ENCODE measurements at regions not wholly inside any gene's neighbourhood (a gene's known extent, or its start where the extent isn't known, plus 50 kb on each side); places are given as distances from the start of the nearest gene placed in this dataset.

DNA sequence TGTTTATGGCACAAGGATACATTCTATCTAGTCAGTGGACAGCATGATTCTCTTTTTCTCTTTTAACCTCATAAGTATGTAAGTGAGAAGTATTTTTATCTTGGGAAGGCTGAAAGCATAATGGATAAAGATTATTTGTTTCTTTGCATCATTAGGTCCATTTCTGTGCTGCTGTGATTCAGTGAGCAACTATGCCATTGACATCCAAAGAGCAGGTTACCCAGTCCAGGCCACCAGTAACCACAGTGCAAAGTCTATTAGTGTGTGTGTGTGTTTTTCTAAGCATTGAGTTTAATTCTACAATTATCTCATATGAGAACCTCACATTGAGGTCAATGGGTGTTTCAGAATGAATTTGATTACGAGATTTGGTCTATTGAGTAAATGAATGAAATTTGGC, 158.8 kb upstream of the DACH1 start:
- POLR2A ChIA-PET, result no interaction called here
- 58% methylated on average over 1 of the region's 1 CpG for WGBS (ENCODE audit: low lambda C conversion rate)

More for the DNA sequence above, 158.8 kb upstream of the DACH1 start:
- CTCF ChIA-PET, result no interaction called here
- Histone ChIP-seq H4K20me1 (ENCODE audit: insufficient read depth) (no peaks in the 10 kb centered on the region), H3K4me2 (no peak overlapping the region), H3F3A (replicated peaks; ENCODE audit: insufficient read depth) (no peaks in the 10 kb centered on the region), H3K9me2 (no peaks in the 10 kb centered on the region), H3K36me3 (replicated peaks in 1 of 2; ENCODE audit: control insufficient read depth in 1 of 2, insufficient read depth in 2 of 2, low read length in 1 of 2) (no peaks in the 10 kb centered on the region), H3K4me1 (ENCODE audit: control insufficient read depth in 1 of 2, insufficient read depth in 2 of 2, low read depth in 1 of 2, low read length in 1 of 2) (no peaks in the 10 kb centered on the region), H3K9ac (no peak overlapping the region), H3K27ac (ENCODE audit: low read depth in 2 of 2, low read length in 1 of 2) (no peak overlapping the region), H3K4me3 (ENCODE audit: low read depth in 2 of 2, low read length in 1 of 2) (no peak overlapping the region), H3K27me3 (ENCODE audit: insufficient read depth) (no peaks in the 10 kb centered on the region), H3K79me2 (ENCODE audit: insufficient read depth) (no peaks in the 10 kb centered on the region), H2AFZ (ENCODE audit: low read depth) (no peak overlapping the region), H3K9me3 (no peaks in the 10 kb centered on the region; the same call in 1 of the 2 replicates)
- DNase-seq, result no peak
- TF ChIP-seq REST (IDR thresholded peaks at IDR 0.05; ENCODE audit: low read depth, low read length) (no peak), RAD21 (IDR thresholded peaks at IDR 0.05; ENCODE audit: low read length) (no peak), YY1 (IDR thresholded peaks at IDR 0.05; ENCODE audit: low read depth) (no peak), NFIC (IDR thresholded peaks at IDR 0.05; ENCODE audit: borderline replicate concordance) (no peak), MXI1 (IDR thresholded peaks at IDR 0.05; ENCODE audit: low read depth, low read length) (no peak), MEF2A (IDR thresholded peaks at IDR 0.05; ENCODE audit: borderline replicate concordance, low read depth) (no peak), FOSL2 (IDR thresholded peaks at IDR 0.05; ENCODE audit: borderline replicate concordance, low read depth) (no peak), PBX3 (IDR thresholded peaks at IDR 0.05) (no peak), MAX (IDR thresholded peaks at IDR 0.05; ENCODE audit: low read depth) (no peak)

Data from SK-N-SH (cell line).